Fibroblast of lung (primary cell): ENCODE measurements at regions not wholly inside any gene's neighbourhood (a gene's known extent, or its start where the extent isn't known, plus 50 kb on each side); places are given as distances from the start of the nearest gene placed in this dataset.

ENCODE experiments used
- DNase-seq, 2 donors: peaks; one replicate each; pipeline versions ENCODE4 v3.0.0 to v3.0.0-alpha.2; 2010; ENCODE audit warnings: low read depth in 2 of 2
- H2AFZ ChIP-seq: 2 replicates; pipeline ENCODE4 v1.5.1; 2012; ENCODE audit warnings: low read length, control low read depth, inconsistent platforms
- H3K27ac ChIP-seq: 2 replicates; pipeline ENCODE4 v1.5.1; 2011; ENCODE audit warnings: low read length, control low read depth; ENCODE audit not compliant: insufficient read depth
- H3K27me3 ChIP-seq: 2 replicates; pipeline ENCODE4 v1.5.1; 2011; ENCODE audit warnings: mild to moderate bottlenecking, low read length; ENCODE audit not compliant: control insufficient read depth, insufficient read depth
- H3K36me3 ChIP-seq: 2 replicates; pipeline ENCODE4 v1.5.1; 2011; ENCODE audit warnings: low read length; ENCODE audit not compliant: control insufficient read depth, insufficient read depth
- H3K4me1 ChIP-seq: 2 replicates; pipeline ENCODE4 v1.5.1; 2011; ENCODE audit warnings: low read length; ENCODE audit not compliant: control insufficient read depth, insufficient read depth; ENCODE audit errors: extremely low read depth
- H3K4me2 ChIP-seq: 2 replicates; pipeline ENCODE4 v1.5.1; 2011; ENCODE audit warnings: low read length, control low read depth; ENCODE audit not compliant: insufficient read depth; ENCODE audit errors: extremely low read depth
- H3K4me3 ChIP-seq, 4 experiments: fragments of 200-600 bp in 1 of 4; sonication (generic) in 1 of 4; replicated peaks in 1 of 4; 2 replicates each; pipeline ENCODE4 v1.5.1; 2011 to 2016; ENCODE audit warnings: low read length in 4 of 4, low read depth in 3 of 4, mild to moderate bottlenecking in 3 of 4, control low read depth in 2 of 4, inconsistent platforms in 1 of 4, mixed read lengths in 1 of 4; ENCODE audit not compliant: insufficient read depth in 1 of 4; ENCODE audit errors: control extremely low read depth in 1 of 4
- H3K79me2 ChIP-seq: 2 replicates; pipeline ENCODE4 v1.5.1; 2012; ENCODE audit warnings: mild to moderate bottlenecking, low read length, inconsistent platforms; ENCODE audit not compliant: control insufficient read depth, insufficient read depth
- H3K9ac ChIP-seq: 2 replicates; pipeline ENCODE4 v1.5.1; 2011; ENCODE audit warnings: mild to moderate bottlenecking, low read length, control low read depth; ENCODE audit not compliant: insufficient read depth
- H3K9me3 ChIP-seq: 2 replicates; pipeline ENCODE4 v1.5.1; 2012; ENCODE audit warnings: low read depth, low read length; ENCODE audit not compliant: control insufficient read depth, insufficient read depth
- H4K20me1 ChIP-seq: 2 replicates; pipeline ENCODE4 v1.5.1; 2011; ENCODE audit warnings: low read length; ENCODE audit not compliant: control insufficient read depth, insufficient read depth; ENCODE audit errors: extremely low read depth
- EZH2 ChIP-seq: IDR thresholded peaks from 2 replicates; pipeline ENCODE4 v1.5.1; 2012; ENCODE audit warnings: low read length, control low read depth, mild to moderate bottlenecking; ENCODE audit errors: missing control alignments
- TF ChIP-seq, protein P1 (sequence below), 2 donors: IDR thresholded peaks in 1 of 2; conservative IDR thresholded peaks in 1 of 2; 1 replicate in 1 of 2; 2 replicates in 1 of 2; pipeline ENCODE4 v1.5.1; 2011 to 2012; ENCODE audit warnings: low read length in 2 of 2, control low read depth in 1 of 2, inconsistent platforms in 1 of 2, low read depth in 1 of 2, mild to moderate bottlenecking in 1 of 2

DNA sequence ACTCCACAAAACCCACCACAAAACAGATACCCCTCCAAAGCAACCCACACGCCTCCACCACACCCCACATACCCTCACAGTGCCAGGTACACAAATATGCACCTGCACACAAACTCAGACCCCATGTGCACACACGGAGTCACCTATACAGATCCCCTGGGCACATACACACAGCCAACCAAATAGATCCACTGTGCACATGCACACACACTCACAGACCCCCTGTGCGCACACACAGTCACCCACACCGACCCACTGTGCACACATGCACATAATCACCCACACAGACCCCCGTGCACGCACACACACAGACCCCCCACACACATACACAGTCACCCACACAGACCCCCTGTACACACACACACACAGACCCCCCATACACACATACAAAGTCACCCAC is 107.8 kb downstream of the HSPH1 start:
- no peak for DNase-seq
- H3K36me3 ChIP-seq, result no peaks in the 10 kb centered on the region
- H3K4me2 ChIP-seq, result no peak overlapping the region
- H3K4me1 ChIP-seq, result peaks cover 2% of the 10 kb centered on the region
- H3K27me3 ChIP-seq, result peaks cover 3% of the 10 kb centered on the region
- no peak overlapping the region for H2AFZ ChIP-seq
- no peaks in the 10 kb centered on the region for H3K9me3 ChIP-seq
- no peak overlapping the region for H3K4me3 ChIP-seq
- no peaks in the 10 kb centered on the region for H4K20me1 ChIP-seq
- H3K9ac ChIP-seq, result no peak overlapping the region
- no peaks in the 10 kb centered on the region for H3K79me2 ChIP-seq
- H3K27ac ChIP-seq, result no peak overlapping the region
- TF ChIP-seq EZH2, result no peak
- TF ChIP-seq, protein P1, sequence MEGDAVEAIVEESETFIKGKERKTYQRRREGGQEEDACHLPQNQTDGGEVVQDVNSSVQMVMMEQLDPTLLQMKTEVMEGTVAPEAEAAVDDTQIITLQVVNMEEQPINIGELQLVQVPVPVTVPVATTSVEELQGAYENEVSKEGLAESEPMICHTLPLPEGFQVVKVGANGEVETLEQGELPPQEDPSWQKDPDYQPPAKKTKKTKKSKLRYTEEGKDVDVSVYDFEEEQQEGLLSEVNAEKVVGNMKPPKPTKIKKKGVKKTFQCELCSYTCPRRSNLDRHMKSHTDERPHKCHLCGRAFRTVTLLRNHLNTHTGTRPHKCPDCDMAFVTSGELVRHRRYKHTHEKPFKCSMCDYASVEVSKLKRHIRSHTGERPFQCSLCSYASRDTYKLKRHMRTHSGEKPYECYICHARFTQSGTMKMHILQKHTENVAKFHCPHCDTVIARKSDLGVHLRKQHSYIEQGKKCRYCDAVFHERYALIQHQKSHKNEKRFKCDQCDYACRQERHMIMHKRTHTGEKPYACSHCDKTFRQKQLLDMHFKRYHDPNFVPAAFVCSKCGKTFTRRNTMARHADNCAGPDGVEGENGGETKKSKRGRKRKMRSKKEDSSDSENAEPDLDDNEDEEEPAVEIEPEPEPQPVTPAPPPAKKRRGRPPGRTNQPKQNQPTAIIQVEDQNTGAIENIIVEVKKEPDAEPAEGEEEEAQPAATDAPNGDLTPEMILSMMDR (conservative IDR thresholded peaks at IDR 0.05 in 1 of 2, IDR thresholded peaks at IDR 0.05 in 1 of 2; ENCODE audit: low read depth in 1 of 2, low read length in 2 of 2), result no peak

DNA sequence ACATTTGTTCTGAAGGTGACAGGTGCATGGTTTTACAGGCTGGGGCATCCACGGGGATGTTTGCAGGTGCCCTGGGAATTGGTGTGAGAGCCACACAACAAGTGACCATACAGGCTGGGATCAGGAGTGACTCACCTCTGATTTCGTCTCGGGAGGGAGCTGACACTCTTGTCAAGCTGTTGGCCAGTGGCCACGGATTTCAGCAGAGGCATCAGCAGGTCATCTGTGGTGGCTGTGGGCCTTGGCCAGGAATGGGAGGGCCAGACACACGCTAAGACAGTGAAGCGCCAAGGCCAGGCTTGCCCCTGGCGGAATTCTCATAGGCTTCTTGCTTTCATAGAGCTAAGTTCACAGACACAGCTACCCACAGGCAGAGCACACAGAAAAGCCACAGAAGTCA is 108.6 kb downstream of the HSPH1 start:
- Histone ChIP-seq H3K36me3 (no peaks in the 10 kb centered on the region), H3K27me3 (no peaks in the 10 kb centered on the region), H2AFZ (no peak overlapping the region), H3K4me1 (peaks cover 2% of the 10 kb centered on the region), H3K9me3 (no peaks in the 10 kb centered on the region), H3K79me2 (no peaks in the 10 kb centered on the region), H3K9ac (no peak overlapping the region), H3K27ac (no peak overlapping the region), H3K4me3 (no peak overlapping the region), H4K20me1 (no peaks in the 10 kb centered on the region), H3K4me2 (no peak overlapping the region)
- DNase-seq, result peak in 1 of 2 donors; percentile 59
- no peak for TF ChIP-seq EZH2
- TF ChIP-seq, protein P1 (conservative IDR thresholded peaks at IDR 0.05 in 1 of 2, IDR thresholded peaks at IDR 0.05 in 1 of 2; ENCODE audit: low read depth in 1 of 2, low read length in 2 of 2), result no peak

DNA sequence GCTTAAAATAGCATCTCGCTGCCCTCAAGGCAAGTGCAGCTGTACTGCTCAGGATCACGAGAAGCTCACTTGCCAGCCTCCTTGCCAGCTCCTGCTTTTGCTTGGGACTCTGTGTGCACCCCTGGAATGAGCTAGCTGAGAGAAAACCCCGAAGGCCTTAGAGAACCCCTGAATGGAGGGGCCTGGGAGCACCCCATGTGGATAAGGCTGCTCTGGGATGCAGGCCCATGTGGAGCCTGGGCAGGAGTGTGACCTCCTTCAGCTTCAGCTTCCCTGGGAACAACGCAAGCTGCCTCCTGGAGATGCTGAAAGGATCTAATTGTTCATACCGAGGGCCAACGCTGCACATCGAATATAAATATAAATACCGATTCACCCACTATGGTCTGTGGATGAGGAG is 109.2 kb downstream of the HSPH1 start:
- Histone ChIP-seq H3K79me2 (no peaks in the 10 kb centered on the region), H3K27ac (no peak overlapping the region), H3K27me3 (no peaks in the 10 kb centered on the region), H4K20me1 (no peaks in the 10 kb centered on the region), H3K4me2 (no peak overlapping the region), H3K9me3 (no peaks in the 10 kb centered on the region), H3K9ac (no peak overlapping the region), H2AFZ (no peak overlapping the region), H3K36me3 (no peaks in the 10 kb centered on the region), H3K4me1 (peaks cover 2% of the 10 kb centered on the region), H3K4me3 (no peak overlapping the region)
- TF ChIP-seq, protein P1 (conservative IDR thresholded peaks at IDR 0.05 in 1 of 2, IDR thresholded peaks at IDR 0.05 in 1 of 2; ENCODE audit: low read depth in 1 of 2, low read length in 2 of 2), result no peak
- no peak for TF ChIP-seq EZH2
- no peak for DNase-seq
